ENCODE measurements at regions not wholly inside any gene's neighbourhood (a gene's known extent, or its start where the extent isn't known, plus 50 kb on each side); places are given as distances from the start of the nearest gene placed in this dataset.

DNA sequence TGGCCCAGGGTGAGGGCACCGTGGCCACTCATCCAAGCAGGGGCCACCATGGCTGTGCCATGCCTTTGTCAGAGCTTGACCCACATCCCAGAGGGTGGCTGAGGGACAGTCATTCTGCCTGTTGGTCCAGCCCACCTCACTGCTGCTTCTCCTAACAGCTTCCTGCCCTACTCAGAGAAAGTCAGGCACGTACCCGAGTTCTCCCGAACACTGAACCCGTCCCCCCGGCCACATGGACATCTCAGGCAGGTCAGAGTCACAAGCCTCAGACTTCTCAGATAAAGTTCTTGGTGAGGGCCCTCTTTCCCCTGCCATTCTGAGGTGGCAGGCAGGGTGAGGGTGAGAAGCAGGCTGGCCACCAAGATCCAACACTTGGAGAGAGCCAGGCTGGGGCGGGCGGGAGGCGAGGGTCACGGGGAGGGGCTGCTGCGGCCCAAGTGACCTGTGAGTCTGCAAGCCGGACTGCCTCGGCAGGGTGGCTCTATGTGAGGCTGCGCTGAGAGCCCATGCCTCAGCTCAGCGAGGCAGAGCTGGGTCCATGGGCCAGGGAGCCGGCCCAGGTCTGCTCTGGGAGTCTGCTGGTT, 317.8 kb downstream of the TMEM121 start:
- DNase-seq (ENCODE audit: low read depth): no peak

- DNase-seq (ENCODE audit: low read depth): no peak
These were observed 318.7 kb downstream of the TMEM121 start for GRCh38 chr14:105844810-105845724.

DNA sequence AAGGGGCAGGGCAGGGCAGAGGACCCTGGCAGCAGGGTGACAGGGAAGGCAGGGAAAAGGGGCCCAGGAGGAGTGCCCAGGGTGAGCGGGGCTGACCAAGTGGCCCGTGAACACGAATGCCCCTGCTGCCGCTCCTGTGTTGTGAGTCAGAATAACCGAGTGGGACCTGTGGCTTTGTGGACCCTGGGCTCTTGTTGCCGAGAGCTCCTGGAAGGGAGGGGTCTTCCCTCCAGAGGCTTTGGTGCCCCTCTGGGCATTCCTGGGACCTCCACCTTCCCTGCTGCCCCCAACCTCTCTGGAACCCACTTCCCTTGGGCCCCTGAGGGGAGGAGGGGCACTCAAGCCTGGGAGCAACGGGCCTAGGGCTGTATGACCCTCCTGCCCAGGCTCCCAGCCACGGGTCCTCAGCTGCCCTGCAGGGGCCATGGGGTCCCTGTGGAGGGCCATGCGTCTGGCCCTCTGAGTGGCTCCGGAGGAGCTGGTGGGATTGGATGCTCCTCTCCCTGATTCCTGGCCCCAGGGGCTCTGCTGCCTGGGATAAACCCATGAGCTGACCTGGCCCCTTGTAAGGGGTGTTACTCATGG, 319.4 kb downstream of the TMEM121 start:
- DNase-seq (ENCODE audit: low read depth): no peak

DNA sequence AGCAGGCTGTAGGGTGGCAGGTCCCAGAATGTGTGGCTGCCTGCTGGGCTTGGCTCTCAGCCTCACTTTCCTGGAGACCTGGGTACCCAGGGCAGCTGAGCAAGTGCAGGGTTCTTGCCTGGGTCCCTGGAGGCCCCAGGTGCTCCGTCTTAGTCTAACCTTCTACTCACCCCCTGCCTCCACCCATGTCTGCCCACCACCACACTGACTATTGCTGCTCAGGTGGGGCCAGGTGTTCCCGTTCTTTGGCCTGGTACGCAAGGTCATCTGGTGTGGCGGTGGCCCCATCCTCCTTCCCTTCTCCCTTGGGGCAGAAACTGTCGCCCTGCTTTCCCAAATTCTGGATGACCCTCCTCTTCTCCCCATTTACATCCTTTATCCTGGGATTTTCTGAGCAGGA, 319.9 kb downstream of the TMEM121 start:
- no peak for DNase-seq (ENCODE audit: low read depth)

DNA sequence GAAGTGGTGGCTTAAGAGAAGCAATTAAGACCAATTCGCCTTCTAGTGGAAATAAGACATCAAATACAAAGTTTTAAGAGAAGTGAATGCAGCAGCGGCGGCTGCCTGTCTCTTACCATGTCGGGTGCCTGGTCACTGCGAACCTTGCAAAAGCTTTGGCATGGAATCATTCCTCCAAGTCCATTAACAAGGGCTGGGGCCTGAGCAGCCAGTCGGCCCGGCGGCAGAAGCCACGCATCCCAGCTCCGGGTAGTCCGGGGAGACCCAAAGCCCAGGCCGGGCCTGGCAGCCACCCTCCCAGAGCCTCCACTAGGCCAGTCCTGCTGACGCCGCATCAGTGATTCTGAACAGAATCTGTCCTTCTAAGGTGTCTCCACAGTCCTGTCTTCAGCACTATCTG, 321.0 kb downstream of the TMEM121 start:
- no peak for DNase-seq (ENCODE audit: low read depth)

- DNase-seq (ENCODE audit: low read depth): no peak
These were observed 322.2 kb downstream of the TMEM121 start for GRCh38 chr14:105848570-105848969.

DNA sequence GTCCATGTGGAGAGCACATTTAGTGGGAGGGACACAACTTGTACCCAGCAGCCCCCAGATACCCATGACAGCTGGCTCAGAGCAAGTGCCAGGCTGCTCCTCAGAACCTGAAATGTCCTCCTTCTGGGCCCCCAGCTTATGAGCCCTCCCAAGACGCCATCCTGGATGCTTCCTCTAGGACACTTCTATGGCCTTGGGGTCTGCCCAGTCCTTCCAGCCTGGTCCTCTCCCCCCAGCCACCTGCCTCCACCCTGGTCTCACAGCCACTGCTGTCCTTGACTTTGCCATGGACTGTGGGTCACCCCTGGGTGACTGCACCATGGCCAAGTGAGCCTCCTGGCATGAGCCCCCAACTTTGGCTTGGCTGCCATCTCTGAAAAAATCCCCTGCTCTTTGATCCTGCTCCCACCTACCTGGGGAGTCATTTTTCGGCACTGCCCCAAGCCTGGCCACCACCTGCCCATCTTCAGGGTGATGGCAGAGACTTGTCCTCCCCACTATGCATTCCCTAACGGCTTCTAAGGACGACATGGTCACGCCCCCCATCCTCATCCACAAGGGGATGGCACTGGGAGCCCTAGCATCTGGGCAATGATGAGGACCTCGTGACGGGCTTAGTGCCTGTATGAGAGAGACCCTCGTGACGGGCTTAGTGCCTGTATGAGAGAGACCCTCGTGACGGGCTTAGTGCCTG, 323.7 kb downstream of the TMEM121 start:
- DNase-seq (ENCODE audit: low read depth): no peak

DNA sequence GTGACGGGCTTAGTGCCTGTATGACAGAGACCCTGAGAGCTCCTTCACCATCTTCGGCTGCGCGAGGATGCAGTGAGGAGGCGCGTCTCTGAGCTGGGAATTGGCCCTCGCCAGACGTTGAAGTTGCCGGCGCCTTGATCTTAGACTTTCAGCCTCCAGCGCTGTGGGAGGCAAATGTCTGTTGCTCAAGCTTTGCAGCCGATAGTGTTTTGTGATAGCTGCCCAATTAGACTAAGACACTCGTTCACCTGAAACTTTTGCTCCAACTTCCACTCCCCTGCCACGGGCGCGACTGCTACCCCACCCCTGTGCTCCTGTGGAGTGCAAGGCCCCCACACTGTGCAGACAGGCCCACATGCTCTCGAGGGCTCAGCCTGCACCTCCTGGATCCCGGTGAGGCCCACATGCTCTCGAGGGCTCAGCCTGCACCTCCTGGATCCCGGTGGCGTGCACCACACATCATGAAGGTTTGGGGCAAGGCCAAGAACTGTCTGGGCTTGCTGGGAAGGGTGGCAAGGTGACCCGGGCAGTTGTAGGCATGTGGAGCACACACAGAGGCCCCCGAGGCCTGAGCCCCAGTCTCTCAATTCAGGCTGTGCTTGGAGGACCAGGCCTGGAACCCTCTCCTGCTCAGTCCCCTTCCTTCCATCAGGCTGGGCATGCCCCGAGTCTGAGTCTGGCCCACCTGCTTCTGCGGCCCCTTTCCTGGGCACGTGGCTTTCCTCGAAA, 324.6 kb downstream of the TMEM121 start:
- no peak for DNase-seq (ENCODE audit: low read depth)

- no peak for DNase-seq (ENCODE audit: low read depth)
These were observed 325.5 kb downstream of the TMEM121 start for GRCh38 chr14:105851716-105852377.

DNA sequence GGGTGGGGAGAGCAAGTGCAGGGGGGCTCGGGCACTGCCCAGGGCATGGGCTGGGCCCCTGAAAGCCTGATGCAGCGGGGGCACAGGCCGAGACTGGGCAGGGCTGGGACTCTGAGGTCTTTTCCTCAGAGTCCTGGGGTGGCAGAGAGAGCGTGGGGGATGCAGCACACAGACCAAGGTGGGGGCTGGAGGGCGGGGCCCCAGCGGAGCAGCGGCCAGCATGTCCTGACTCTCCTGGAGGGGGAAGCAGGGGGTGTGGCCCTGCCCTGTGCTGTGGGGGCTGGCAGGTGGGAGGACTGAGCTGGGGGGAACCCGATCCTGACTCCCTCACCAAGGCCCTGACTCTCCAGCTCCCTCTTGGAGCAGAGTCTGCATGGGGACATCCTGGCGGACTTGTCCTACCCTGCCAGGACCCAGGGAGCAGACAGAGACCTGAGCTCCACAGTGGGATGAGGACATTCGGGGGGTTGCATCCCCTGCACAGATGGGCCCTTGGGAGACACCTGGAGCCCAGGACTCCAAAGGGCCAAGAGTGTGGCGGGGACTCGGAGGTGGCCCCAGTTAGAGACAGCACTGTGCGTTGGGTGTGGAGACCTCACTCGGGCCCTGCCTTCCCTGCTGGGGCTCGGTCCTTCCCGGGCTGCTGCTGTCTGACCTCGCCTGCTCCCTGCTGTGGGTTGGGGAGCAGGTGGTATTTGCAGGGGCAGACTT, 326.1 kb downstream of the TMEM121 start:
- no peak for DNase-seq (ENCODE audit: low read depth)

DNA sequence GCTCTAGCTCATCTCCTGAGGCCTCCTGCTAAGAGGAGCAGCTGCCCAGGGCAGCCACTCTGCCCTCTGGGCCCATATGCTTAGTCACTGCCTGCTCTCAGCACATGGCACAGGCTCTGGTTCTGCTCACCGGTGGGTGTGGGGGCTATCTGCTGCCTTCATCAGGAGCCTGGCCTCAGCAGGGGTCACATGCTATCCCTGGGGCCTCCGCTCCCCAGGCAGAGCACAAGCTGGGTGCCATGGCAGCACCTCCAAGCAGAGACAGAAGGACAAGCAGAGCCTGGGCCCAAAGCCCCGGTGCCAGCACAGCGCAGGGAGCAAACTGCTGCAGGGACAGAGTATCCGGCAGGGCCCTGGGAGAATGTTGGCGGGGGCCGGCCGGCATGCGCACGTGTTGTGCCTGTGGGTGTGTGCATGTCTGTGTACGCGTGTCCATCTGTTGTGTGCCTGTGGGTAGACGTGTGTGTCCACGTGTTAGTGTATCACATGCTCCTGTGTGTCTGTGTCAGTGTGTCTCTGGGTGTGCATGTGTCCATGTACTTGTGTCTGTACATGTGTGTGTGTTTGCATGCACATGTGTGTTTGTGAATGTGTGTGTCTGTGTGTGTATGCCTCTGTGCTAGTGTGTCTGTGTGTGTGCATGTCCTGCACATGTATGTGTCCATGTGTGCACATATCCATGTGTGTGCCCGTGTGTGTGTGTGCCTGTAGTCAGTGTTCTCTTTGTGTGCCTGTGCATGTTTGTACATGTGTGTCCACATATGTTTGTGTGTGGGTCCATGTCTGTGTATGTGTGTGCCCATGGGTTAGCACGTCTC, 326.9 kb downstream of the TMEM121 start:
- no peak for DNase-seq (ENCODE audit: low read depth)

GRCh38 chr14:105853907-105854599, 327.7 kb downstream of the TMEM121 start:
- no peak for DNase-seq (ENCODE audit: low read depth)

GRCh38 chr14:105854600-105855245, 328.3 kb downstream of the TMEM121 start:
- no peak for DNase-seq (ENCODE audit: low read depth)

GRCh38 chr14:105855246-105855892, 329.0 kb downstream of the TMEM121 start:
- no peak for DNase-seq (ENCODE audit: low read depth)

DNA sequence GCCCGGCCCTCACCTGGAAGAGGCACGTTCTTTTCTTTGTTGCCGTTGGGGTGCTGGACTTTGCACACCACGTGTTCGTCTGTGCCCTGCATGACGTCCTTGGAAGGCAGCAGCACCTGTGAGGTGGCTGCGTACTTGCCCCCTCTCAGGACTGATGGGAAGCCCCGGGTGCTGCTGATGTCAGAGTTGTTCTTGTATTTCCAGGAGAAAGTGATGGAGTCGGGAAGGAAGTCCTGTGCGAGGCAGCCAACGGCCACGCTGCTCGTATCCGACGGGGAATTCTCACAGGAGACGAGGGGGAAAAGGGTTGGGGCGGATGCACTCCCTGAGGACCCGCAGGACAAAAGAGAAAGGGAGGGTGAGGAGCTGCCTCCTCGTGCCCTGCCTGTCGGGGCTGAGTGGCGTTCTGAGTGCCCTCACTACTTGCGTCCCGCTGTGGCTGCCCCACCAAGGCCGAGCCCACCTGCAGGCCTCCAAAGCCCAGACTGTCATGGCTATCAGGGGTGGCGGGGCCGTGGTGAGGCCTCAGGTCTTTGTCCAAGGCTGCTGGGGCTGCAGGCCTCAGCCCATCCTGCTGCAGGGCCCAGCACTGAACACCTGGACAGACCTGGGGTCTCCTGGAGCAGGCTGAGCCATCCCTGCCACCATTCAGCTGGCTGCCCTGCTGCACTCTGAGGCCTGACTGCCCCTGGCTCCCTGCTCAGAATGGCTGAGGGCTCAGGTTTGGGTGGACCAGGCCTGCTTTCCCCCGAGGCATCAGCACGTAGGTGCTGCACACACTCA, 329.7 kb downstream of the TMEM121 start:
- no peak for DNase-seq (ENCODE audit: low read depth)

DNA sequence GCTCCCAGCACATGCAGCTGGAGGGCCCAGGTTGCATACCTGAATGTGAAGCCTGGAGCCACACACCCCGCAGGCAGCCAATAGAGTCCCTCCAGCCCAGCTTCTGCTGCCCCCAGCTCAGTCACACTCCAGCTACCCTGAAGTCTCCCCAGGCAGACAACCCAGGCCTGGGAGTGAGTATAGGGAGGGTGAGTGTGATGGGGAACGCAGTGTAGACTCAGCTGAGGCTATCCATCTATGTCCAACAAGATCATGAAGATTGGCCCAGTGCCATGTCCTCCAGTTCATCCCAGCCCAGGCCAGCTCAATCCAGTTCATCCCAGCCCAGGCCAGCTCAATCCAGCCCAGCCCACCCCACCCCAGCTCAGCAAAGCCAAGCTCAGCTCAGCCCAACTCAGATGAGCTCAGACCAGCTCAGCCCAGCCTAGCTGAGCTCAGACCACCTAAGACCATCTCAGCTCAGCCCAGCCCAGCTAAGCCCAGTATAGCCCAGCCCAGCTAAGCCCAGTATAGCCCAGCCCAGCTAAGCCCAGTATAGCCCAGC, 330.4 kb downstream of the TMEM121 start:
- no peak for DNase-seq (ENCODE audit: low read depth)

- no peak for DNase-seq (ENCODE audit: low read depth)
These were observed 330.9 kb downstream of the TMEM121 start for GRCh38 chr14:105857220-105857825.

All from activated T-cell treated with anti-CD3 and anti-CD28 coated beads for 24 hours (primary cell).